HL-60 (cell line): ENCODE measurements at regions not wholly inside any gene's neighbourhood (a gene's known extent, or its start where the extent isn't known, plus 50 kb on each side); places are given as distances from the start of the nearest gene placed in this dataset.

Experiments
- GABPA ChIP-seq: IDR thresholded peaks from 2 replicates; pipeline ENCODE4 v1.6.1; 2012; ENCODE audit warnings: low read depth
- POLR2AphosphoS5 ChIP-seq: IDR thresholded peaks from 2 replicates; pipeline ENCODE4 v1.6.1; 2012; ENCODE audit warnings: low read depth
- TF ChIP-seq, protein P1 (sequence below): IDR thresholded peaks from one replicate; pipeline ENCODE4 v1.5.1; 2011; ENCODE audit warnings: low read length, control low read depth, inconsistent platforms; ENCODE audit not compliant: insufficient read depth
- TF ChIP-seq, protein P2 (sequence below): IDR thresholded peaks from 2 replicates; pipeline ENCODE4 v1.6.1; 2012; ENCODE audit warnings: low read depth; ENCODE audit not compliant: insufficient replicate concordance

- TF ChIP-seq, protein P1, sequence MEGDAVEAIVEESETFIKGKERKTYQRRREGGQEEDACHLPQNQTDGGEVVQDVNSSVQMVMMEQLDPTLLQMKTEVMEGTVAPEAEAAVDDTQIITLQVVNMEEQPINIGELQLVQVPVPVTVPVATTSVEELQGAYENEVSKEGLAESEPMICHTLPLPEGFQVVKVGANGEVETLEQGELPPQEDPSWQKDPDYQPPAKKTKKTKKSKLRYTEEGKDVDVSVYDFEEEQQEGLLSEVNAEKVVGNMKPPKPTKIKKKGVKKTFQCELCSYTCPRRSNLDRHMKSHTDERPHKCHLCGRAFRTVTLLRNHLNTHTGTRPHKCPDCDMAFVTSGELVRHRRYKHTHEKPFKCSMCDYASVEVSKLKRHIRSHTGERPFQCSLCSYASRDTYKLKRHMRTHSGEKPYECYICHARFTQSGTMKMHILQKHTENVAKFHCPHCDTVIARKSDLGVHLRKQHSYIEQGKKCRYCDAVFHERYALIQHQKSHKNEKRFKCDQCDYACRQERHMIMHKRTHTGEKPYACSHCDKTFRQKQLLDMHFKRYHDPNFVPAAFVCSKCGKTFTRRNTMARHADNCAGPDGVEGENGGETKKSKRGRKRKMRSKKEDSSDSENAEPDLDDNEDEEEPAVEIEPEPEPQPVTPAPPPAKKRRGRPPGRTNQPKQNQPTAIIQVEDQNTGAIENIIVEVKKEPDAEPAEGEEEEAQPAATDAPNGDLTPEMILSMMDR = no peak
- TF ChIP-seq, protein P2, sequence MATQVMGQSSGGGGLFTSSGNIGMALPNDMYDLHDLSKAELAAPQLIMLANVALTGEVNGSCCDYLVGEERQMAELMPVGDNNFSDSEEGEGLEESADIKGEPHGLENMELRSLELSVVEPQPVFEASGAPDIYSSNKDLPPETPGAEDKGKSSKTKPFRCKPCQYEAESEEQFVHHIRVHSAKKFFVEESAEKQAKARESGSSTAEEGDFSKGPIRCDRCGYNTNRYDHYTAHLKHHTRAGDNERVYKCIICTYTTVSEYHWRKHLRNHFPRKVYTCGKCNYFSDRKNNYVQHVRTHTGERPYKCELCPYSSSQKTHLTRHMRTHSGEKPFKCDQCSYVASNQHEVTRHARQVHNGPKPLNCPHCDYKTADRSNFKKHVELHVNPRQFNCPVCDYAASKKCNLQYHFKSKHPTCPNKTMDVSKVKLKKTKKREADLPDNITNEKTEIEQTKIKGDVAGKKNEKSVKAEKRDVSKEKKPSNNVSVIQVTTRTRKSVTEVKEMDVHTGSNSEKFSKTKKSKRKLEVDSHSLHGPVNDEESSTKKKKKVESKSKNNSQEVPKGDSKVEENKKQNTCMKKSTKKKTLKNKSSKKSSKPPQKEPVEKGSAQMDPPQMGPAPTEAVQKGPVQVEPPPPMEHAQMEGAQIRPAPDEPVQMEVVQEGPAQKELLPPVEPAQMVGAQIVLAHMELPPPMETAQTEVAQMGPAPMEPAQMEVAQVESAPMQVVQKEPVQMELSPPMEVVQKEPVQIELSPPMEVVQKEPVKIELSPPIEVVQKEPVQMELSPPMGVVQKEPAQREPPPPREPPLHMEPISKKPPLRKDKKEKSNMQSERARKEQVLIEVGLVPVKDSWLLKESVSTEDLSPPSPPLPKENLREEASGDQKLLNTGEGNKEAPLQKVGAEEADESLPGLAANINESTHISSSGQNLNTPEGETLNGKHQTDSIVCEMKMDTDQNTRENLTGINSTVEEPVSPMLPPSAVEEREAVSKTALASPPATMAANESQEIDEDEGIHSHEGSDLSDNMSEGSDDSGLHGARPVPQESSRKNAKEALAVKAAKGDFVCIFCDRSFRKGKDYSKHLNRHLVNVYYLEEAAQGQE = no peak
- TF ChIP-seq GABPA = no peak
- no peak for TF ChIP-seq POLR2AphosphoS5
These were observed 83.3 kb downstream of the NOG start for GRCh38 chr17:56676810-56677209.
